ENCODE measurements at regions not wholly inside any gene's neighbourhood (a gene's known extent, or its start where the extent isn't known, plus 50 kb on each side); places are given as distances from the start of the nearest gene placed in this dataset.

DNA sequence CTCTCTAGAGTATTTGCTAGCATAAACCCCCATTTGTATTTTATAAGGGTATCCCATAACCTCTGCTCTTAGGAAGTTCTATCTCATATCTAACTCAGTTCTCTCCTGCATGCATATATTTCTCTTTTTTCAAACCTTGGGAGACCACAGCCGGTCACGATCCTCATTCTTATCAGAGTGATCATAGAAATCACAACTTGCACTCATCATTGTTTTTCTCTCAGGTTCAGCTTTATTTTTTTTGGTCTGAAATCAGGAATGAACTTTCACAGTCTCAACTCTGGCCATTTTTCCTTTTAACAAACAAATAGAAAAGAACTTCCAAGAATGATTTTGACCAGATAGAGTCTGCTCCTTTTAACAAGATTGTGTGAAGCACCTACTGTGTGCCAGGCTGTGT is 98.6 kb upstream of the BLID start:
- no peak for TF ChIP-seq POLR2A (IDR thresholded peaks at IDR 0.05)
- TF ChIP-seq, protein P1, sequence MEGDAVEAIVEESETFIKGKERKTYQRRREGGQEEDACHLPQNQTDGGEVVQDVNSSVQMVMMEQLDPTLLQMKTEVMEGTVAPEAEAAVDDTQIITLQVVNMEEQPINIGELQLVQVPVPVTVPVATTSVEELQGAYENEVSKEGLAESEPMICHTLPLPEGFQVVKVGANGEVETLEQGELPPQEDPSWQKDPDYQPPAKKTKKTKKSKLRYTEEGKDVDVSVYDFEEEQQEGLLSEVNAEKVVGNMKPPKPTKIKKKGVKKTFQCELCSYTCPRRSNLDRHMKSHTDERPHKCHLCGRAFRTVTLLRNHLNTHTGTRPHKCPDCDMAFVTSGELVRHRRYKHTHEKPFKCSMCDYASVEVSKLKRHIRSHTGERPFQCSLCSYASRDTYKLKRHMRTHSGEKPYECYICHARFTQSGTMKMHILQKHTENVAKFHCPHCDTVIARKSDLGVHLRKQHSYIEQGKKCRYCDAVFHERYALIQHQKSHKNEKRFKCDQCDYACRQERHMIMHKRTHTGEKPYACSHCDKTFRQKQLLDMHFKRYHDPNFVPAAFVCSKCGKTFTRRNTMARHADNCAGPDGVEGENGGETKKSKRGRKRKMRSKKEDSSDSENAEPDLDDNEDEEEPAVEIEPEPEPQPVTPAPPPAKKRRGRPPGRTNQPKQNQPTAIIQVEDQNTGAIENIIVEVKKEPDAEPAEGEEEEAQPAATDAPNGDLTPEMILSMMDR (IDR thresholded peaks at IDR 0.05 in 8 of 11, conservative IDR thresholded peaks at IDR 0.05 in 3 of 11) = no peak
